ENCODE measurements at regions not wholly inside any gene's neighbourhood (a gene's known extent, or its start where the extent isn't known, plus 50 kb on each side); places are given as distances from the start of the nearest gene placed in this dataset.

GRCh38 chr3:105214590-105214989, 152.1 kb upstream of the ALCAM start (continued):
- TF ChIP-seq MEF2B (IDR thresholded peaks at IDR 0.05; ENCODE audit: partially characterized antibody, poor library complexity, severe bottlenecking): no peak
- TF ChIP-seq SUPT20H (IDR thresholded peaks at IDR 0.05; ENCODE audit: borderline replicate concordance, control insufficient read depth, low read depth, low read length): no peak
- no peak for TF ChIP-seq IRF4 (IDR thresholded peaks at IDR 0.05; ENCODE audit: low read depth, low read length)
- TF ChIP-seq, protein P1, sequence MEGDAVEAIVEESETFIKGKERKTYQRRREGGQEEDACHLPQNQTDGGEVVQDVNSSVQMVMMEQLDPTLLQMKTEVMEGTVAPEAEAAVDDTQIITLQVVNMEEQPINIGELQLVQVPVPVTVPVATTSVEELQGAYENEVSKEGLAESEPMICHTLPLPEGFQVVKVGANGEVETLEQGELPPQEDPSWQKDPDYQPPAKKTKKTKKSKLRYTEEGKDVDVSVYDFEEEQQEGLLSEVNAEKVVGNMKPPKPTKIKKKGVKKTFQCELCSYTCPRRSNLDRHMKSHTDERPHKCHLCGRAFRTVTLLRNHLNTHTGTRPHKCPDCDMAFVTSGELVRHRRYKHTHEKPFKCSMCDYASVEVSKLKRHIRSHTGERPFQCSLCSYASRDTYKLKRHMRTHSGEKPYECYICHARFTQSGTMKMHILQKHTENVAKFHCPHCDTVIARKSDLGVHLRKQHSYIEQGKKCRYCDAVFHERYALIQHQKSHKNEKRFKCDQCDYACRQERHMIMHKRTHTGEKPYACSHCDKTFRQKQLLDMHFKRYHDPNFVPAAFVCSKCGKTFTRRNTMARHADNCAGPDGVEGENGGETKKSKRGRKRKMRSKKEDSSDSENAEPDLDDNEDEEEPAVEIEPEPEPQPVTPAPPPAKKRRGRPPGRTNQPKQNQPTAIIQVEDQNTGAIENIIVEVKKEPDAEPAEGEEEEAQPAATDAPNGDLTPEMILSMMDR (IDR thresholded peaks at IDR 0.05 in 2 of 3, conservative IDR thresholded peaks at IDR 0.05 in 1 of 3; ENCODE audit: control insufficient read depth in 2 of 3, extremely low read depth in 1 of 3, insufficient read depth in 1 of 3, low read depth in 3 of 3, low read length in 3 of 3): no peak
- TF ChIP-seq CBFB (IDR thresholded peaks at IDR 0.05; ENCODE audit: low read depth): no peak

DNA sequence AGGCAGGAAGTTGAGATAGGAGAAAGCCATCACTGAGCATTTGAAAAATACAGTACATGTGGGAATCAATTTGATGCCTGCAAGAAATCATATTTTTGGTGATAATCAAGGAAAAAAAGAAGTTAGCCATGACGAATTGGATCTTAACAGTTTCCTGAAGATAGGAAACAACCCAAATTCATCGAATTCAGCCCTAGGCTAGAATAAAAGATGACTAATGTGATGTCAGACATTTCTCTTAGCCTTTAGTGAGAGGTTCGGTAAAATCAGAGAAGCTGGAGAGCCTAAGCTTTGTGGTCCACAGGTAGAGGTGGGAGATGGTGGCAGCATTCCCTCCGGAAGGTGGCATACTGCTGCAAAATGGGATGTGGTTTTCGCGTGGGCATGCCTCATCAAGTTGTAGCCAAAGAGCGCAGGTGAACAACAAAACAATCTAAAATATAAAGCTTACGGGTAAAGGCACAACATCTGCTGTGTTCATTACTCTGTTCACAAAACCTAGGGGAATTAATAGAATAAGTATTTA, 144.1 kb upstream of the ALCAM start:
- H3K4me3 ChIP-seq: no peak overlapping the region
- 50% methylated on average over 8 of the region's 8 CpGs for WGBS (ENCODE audit: insufficient coverage, insufficient replicate concordance, low lambda C conversion rate, missing lambda C conversion rate)
- no peak overlapping the region for H3K9ac ChIP-seq (ENCODE audit: control insufficient read depth, insufficient read depth, low read length)
- H3K27ac ChIP-seq (ENCODE audit: control insufficient read depth, insufficient read depth): no peak overlapping the region
- no peak overlapping the region for H3K4me2 ChIP-seq (ENCODE audit: control insufficient read depth, insufficient read depth)
- in situ Hi-C loops (cut with MboI) (no loop called here), intact Hi-C loops (cut with micrococcal nuclease; ENCODE audit: unreplicated experiment) (no loop called here)
- H3K36me3 ChIP-seq (ENCODE audit: control insufficient read depth in 2 of 2, insufficient read depth in 2 of 2, low read length in 1 of 2): no peaks in the 10 kb centered on the region
- no peak for TF ChIP-seq IRF3 (IDR thresholded peaks at IDR 0.05)
- H4K20me1 ChIP-seq (ENCODE audit: control insufficient read depth, insufficient read depth): no peaks in the 10 kb centered on the region
- no TSS peak for BruUV-seq (replicated peaks)
- no peaks in the 10 kb centered on the region for H3K4me1 ChIP-seq (ENCODE audit: control insufficient read depth, insufficient read depth, low read length)
- DNase-seq (ENCODE audit: low read depth, low spot score): no peak
- ATAC-seq: no peak
- no peak overlapping the region for H2AFZ ChIP-seq (ENCODE audit: control insufficient read depth, low read depth, low read length)
- FAIRE-seq: no peak
- no peaks in the 10 kb centered on the region for H3K79me2 ChIP-seq (ENCODE audit: control insufficient read depth, insufficient read depth, low read length)
- SMC1A ChIA-PET (ENCODE audit: uncharacterized antibody, unreplicated experiment): no interaction called here
- CTCF ChIA-PET: interaction anchor here (1.0 kb wide), 1 partner anchor 10 kb away, joined by 3 read pairs; no protein-coding TSS in a partner anchor
- POLR2A ChIA-PET: no interaction called here
- no peaks in the 10 kb centered on the region for H3K27me3 ChIP-seq (replicated peaks in 1 of 2; ENCODE audit: control insufficient read depth in 2 of 2, insufficient read depth in 2 of 2, low read length in 1 of 2)
- RAD21 ChIA-PET (ENCODE audit: unreplicated experiment): no interaction called here
- no peaks in the 10 kb centered on the region for H3K9me3 ChIP-seq (replicated peaks; ENCODE audit: control insufficient read depth, insufficient read depth, low read length)
